Fibroblast of skin of scalp (primary cell): ENCODE measurements at regions not wholly inside any gene's neighbourhood (a gene's known extent, or its start where the extent isn't known, plus 50 kb on each side); places are given as distances from the start of the nearest gene placed in this dataset.
A peak's percentile ranks its signal among the peaks of the same experiment; 100 is the strongest.

Experiments
- DNase-seq: peaks from one replicate; pipeline ENCODE4 v3.0.0-alpha.2; 2013

GRCh38 chr6:110033101-110033500, 55.0 kb downstream of the GPR6 start:
- no peak for DNase-seq

GRCh38 chr6:110033749-110034666, 55.9 kb downstream of the GPR6 start:
- DNase-seq, result no peak

GRCh38 chr6:110034667-110035036, 56.5 kb downstream of the GPR6 start:
- DNase-seq, result no peak

DNA sequence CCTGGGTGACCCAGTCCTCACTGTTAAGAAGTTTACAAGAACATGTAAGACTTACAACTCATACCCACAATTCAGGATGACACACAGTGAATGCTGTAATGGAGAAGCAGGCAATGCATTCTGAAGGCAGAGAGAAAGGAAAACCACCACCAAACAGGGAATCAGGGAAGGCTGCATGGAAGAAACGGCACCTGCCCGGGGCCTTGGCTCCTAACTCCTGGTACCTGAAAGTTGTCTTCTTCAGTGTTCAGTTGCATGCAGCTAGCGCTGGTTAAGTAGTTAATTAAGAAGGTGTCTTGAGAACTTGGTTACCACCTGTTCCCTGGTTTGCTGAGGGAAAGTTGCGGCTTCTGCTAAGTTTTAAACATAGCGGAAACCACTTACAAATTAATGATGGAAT, 57.2 kb downstream of the GPR6 start:
- no peak for DNase-seq

- no peak for DNase-seq
These were observed 58.5 kb downstream of the GPR6 start for GRCh38 chr6:110036408-110037302.

GRCh38 chr6:110037726-110038295, 59.7 kb downstream of the GPR6 start:
- DNase-seq, result no peak

DNA sequence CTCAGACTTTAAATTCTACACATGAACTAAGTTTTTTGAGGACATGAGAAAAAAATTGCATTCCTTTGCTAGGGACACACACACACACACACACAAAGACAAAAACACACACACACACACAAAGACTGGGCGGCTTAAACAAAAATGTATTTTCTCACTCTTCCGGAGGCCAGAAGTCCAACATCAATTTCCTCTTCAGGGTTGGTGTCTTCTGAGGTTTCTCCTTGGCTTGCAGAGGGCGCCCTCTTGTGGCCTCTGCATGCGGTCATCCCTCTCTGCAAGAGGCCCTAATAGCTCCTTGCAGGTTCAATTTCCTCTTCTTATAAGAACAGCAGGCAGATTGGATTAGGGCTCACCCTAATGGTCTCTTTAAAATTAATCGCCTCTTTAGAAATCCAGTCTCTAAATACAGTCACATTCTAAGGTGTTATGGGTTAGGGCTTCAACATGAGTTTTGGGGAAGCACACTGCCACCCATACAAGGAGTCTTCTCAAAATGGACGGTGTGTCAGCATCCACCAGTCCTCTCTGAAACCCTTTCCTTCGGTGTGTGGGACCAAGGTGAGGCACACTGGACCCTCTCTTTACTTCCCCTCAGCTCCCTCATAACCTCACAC, 61.4 kb downstream of the GPR6 start:
- peak; percentile 88 for DNase-seq

- DNase-seq, result peak; percentile 11
These were observed 61.9 kb downstream of the GPR6 start for GRCh38 chr6:110039981-110040383.

DNA sequence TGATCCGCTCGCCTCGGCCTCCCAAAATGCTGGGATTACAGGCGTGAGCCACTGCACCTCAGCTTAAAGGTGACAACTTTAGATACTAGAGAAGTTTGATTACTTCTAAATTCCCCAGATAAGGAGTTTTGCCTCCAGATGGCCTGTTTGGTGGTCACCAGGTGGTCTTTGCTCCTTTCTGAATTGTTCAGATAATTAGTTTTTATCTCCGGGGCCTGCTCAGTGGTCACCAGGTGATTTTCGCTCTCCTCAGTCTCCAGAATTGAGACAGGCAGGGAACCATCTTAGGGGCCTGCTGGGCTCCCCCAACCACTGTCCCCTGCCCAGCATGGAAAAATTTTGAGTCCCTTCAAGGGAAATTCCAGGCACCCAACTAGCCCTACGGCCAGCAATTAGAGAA, 62.6 kb downstream of the GPR6 start:
- no peak for DNase-seq

- DNase-seq, result no peak
These were observed 63.0 kb downstream of the GPR6 start for GRCh38 chr6:110041126-110041525.

DNA sequence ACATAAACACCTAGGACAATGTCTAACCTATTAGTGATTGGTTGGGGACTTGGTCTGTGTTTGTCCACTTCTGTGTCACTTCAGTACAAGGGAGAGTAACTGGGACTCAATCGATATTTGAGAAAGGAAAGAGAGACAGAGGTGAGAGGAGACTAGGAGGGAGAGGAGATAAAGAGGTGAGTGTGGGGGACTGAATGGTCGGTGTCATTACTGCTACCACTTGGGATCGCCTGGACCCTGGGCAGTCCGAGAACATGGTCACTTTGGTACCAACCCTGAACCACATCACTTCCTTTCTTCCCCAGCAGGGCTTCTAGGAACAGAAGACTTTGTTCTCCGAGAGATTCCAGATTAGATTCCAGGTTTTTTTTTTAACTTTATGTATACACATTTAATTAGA, 63.7 kb downstream of the GPR6 start:
- DNase-seq, result no peak

DNA sequence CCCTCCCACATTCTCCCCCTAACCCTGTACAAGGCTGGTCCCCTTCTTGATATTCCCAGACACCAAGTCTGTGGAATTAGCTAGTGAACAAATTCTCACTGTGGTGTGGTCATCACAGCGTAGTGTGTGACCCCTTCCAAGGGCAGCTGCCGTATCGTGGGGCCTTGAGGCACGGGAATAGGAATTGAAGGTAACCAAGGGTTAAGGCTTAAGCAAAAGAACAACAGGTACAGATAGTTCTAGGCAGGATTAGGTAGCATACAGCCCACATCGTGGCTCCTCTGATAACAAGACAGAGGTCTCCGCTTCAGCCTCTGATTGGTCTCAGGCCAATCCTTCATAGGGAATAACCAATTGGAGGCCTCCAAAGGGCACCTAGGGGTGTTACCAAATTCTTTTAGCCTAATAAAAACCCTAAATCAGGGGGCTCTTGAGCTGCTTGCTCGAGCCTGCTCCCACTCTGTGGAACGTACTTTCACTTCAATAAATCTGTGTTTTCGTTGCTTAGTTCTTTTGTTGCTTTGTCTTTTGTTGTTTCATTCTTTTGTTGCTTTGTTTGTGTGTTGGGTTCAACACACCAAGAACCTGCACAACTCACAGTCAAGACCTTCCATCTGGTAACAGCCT, 64.7 kb downstream of the GPR6 start:
- DNase-seq, result no peak

GRCh38 chr6:110043366-110043994, 65.4 kb downstream of the GPR6 start:
- DNase-seq, result no peak

DNA sequence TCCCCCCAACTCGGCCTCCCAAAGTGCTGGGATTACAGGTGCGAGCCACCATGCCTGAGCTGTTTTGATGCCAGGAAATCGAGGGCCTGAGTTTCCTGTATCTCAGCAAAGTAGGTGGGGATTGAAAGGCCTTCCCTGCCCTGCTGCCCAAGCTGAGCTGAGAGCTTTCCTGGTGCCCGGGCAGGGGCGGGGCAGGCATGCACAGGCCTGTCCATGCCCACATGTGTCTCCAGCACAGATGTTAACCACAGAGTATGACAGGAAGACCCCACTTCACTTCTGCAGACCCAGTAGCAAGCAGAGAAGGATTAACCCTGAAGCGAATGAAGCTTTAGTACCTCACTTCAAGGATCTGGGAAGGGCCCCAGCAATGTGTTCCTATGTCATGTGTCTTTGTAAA, 66.0 kb downstream of the GPR6 start:
- no peak for DNase-seq

DNA sequence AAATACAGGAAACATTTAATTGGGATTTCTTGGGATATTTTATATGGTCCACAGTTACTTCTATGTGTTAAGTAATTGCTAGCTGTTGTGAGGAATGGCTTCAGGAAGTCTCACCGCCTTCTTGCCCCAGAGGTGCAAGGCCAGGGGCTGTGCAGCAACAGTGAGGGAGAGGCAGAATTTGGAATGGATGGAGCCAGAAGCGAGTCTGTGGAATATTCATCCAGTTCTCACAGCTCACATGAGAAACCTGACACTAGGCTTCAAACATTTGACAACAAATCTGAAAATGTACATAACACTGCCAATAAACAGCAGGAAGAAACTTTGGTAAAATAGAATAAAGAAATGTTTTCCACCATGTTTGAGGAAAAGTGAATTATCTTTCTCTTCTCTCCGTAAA, 66.5 kb downstream of the GPR6 start:
- DNase-seq, result no peak

GRCh38 chr6:110048221-110048875, 70.2 kb downstream of the GPR6 start:
- DNase-seq, result peak; percentile 8

- DNase-seq, result no peak
These were observed 71.8 kb downstream of the GPR6 start for GRCh38 chr6:110049696-110050439.
